ENCODE measurements at regions not wholly inside any gene's neighbourhood (a gene's known extent, or its start where the extent isn't known, plus 50 kb on each side); places are given as distances from the start of the nearest gene placed in this dataset.
"Not testable (repeated sequence)": the region's sequence is repeated elsewhere in the genome, so short reads cannot be mapped to it uniquely, and the experiment has no call there.

GRCh38 chr13:73833325-73834070 is 300.7 kb downstream of the KLF12 start:
- DNase-seq = no peak

- no peak for DNase-seq
These were observed 301.4 kb downstream of the KLF12 start for GRCh38 chr13:73832825-73833224.

DNA sequence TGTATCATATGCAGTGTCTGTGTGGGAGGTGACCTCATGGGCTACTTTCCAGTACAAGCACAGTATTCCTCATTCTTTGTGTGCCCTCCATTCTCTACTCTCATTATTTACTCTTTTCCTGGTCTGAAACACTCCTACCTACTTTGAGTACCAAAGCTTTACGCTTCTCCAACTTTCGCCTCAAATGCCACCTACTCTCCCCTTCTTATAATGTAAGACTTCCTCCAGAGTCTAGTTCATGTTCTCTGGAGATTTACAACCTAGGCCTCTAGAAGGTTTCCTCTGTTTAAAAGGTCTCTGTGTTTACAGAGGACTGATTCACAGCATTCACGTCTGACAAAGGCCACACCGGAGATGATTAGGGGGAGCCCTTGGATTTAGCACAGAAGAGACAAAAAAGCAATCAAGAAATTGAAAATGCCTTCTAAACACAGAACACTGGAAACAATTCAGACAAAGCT is 302.0 kb downstream of the KLF12 start:
- DNase-seq = no peak

- DNase-seq = no peak
These were observed 304.8 kb downstream of the KLF12 start for GRCh38 chr13:73829416-73829815.

DNA sequence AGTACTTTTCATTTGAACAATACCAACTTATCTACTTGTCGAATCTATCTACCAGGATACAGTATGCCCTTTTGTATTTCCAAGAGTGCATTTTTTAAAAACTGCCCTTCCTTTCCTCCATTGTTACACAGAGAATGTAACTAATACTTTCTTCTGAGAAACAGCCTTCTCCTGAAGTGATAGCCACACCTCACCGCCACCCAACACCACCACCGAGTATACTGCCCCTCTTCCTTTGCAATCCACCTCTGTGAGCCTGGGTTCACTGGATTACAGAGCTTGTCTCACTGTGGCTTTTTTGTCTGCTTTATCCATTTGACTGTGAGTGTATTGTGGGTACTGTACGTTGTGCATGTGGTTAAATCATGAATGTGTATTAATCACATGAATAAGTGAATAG is 305.4 kb downstream of the KLF12 start:
- DNase-seq = no peak

GRCh38 chr13:73827434-73827833 is 306.8 kb downstream of the KLF12 start:
- no peak for DNase-seq

DNA sequence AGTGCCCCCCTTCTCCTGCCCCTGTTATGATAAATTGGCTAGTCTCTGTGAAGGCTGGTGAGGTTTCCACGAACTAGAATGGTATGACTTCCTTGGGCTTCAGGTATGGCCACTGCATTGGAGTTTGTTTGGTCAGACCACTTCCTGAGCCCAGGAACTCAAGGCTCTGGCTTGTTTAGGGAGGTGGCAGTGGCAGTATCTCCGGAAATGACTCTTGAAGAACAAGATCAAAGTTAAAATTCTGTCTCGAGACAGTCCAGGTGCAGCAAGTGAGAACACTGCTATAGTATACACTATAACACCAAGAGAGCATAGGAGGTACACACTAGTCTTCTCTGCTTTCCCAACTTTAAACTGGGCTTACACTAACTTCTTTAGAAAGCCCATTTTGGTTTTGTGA is 309.1 kb downstream of the KLF12 start:
- DNase-seq = no peak

DNA sequence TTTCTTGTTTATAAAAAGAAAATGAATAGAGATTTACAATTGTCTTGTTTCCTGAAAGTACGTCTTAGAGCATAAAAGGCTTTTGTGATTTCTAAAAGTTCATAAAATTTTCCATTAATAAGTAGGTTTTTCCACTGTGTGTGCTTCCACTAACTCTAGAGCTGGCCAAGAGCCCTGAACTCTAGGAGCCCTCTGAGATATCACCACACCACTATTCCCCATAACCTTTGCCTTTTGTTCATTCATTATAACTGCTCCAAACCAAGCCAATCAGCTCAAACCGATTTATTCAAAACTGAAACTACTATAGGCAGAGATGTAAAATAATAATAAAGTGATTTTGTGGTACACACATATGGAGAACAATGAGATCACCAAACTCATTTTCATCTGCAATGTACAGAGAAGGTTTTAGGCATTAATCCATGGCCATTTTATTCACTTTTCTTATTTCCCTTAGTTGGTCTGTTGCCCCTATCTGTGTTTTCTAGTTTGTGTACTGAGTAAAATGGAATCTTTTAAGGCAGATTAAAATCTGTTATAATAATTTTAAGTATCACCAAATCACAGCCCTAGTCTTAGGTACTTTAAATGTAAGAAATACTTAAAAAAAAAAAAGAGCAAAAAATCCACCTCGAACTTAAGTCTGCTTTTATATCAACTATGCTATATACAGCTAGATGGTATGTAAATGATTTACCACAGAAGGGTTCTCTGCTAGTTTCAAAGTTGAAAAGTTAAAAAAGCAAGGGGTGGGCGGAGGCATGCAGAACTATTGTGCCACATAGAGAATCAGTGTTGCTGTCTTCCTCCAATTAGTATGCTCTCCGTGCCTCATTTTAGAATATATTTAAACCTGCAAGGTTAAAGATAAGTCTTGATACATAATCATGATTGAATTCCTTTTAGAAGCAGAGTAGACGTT is 311.3 kb downstream of the KLF12 start:
- no peak for DNase-seq

DNA sequence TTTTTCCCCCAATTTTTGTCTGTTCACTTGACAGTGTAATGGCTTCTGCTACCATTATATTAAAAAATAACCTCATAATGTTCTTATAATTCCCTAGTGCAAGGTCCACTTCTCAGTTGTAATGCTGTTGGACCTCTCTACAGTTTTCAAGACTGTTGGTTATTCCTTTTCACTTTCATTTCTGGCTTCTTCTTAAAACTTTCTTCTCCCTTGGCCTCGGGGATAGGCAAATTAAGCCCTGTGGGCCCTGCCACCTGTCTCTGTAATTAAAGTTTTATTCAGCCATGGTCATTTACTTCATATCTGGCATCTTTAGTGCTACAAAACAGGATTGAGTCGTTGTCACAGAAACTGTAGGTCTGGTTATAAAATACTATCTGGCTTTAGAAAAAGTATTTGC is 313.5 kb downstream of the KLF12 start:
- no peak for DNase-seq

DNA sequence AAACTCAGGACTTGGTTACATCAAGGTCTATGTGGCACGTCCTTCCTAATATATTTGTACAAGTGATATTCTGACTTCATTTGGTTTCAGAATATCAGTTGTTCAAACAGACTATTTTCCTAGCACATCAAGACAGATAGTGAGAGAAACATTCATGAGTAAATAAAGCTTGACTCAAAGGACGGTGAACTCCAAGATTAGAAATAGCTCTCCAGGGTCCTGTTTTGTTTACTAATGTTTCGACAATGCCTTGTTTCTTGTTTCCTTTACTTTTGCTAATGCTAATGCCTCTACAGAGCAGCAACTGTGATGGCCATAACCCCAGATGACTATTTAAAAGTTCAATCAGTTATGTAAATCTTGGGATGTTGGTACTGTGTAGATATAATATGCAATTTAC is 313.9 kb downstream of the KLF12 start:
- DNase-seq = no peak

- no peak for DNase-seq
These were observed 314.5 kb downstream of the KLF12 start for GRCh38 chr13:73819711-73820110.

DNA sequence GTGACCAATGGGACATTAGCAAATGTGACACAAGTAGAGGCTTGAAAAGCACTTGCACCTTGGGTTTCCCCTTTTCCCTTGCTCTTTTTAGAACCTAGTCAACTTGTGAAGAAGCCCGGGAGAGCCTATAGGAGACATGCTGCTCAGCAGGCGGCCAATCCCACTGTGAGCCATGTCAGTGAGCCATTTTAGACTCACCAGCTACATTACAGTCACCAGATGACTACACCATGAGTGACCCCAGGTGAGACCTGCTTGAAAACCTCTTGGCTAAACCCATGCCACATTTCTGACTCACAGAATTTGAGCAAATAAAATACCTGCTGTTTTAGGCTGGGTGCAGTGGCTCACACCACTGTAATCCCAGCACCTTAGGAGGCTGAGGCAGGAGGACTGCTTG is 317.5 kb downstream of the KLF12 start:
- DNase-seq = no peak

DNA sequence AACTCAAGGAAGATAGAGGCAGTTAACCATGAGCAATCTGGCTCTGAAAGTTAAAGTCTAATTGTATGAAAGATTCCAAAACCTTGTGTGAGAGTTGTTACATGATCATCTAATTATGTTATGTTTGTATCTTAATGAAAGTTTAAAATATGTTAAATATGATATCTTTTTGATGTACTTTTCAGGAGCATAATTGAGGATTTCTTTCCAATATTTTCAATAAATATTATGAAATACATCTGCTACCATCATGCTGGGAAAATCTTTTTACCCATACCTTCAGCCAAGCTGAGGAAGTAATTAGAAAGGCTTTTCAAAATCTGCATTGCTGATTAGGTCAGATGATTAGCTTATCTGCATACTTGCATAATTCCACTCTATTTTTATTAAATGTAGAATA is 318.4 kb downstream of the KLF12 start:
- no peak for DNase-seq

GRCh38 chr13:73810647-73811046 is 323.6 kb downstream of the KLF12 start:
- DNase-seq = no peak

DNA sequence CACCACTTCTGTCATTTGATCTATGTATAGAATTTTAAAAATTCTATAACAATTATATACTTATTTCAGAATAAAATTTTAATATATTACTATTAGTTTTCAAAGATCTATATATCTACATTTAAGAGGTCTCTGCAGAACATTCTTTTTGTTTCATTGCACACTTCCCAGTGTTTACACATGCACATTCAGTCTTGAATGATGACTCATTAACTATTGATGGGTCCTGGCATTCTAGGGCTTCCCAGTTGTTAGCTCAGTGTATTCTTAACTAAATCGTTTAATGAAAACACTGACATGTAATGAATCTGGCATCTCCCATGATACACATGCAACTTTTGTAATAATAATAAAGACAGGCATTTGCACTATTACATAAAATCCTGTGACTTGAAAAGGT is 324.6 kb downstream of the KLF12 start:
- DNase-seq = no peak

DNA sequence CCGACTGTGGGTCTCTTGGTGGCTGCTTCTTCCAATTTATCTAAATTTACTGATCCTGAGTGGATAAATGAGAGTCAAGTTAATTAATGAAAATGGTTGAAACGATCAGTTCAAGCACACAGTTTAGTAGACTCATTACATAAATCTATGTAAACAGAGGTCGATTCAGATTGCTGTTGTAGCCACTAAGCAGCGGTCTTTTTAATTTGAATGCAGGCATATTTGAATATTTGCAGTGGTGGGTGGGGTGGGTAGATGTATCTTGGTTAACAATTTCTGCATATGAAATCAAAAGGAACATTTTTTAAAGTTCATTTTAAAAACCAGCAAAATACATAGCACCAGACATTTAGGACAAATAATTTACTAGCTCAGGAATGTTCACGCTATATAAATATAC is 325.9 kb downstream of the KLF12 start:
- DNase-seq = no peak

DNA sequence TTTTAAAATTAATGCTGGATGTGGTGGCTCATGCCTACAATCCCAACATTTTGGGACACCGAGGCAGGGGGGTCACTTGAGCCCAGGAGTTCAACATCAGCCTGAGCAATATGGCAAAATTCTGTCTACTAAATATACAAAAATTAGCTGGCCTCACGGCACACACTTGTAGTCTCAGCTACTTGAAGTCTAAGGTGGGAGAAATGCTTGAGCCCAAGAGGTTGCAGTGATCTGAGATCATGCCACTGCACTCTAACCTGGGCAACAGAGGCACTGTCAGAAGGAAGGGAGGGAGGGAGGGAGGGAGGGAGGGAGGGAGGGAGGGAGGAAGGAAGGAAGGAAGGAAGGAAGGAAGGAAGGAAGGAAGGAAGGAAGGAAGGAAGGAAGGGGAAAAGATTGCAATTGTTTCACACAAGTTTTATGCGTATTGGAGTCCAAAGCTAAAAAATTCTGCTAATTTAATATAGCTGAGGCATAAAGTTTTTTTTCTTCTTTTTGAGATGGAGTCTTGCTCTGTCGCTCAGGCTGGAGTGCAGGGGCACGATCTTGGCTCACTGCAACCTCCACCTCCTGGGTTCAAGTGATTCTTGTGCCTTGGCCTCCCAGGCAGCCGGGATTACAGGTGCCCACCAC is 328.8 kb downstream of the KLF12 start:
- DNase-seq = not testable (repeated sequence)

DNA sequence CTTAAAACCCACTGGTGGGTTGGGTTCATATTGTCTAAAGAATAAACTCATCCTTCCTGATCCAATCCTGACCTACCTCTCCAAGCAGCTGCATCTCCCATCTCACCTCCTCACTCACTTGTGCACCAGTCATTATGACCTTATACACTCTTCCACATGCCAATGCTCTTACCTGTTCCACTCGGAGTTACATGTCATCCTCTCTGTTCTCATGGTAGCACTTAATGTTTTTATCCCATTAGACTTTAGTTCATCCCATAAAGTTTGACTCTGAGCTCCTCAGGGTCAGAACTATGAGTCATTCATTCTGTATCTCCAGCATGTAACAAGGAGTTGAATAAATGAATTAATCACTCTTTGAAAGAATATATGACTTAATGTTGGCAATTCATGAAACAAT is 330.2 kb downstream of the KLF12 start:
- DNase-seq = no peak

- no peak for DNase-seq
These were observed 334.2 kb downstream of the KLF12 start for GRCh38 chr13:73800011-73800410.

DNA sequence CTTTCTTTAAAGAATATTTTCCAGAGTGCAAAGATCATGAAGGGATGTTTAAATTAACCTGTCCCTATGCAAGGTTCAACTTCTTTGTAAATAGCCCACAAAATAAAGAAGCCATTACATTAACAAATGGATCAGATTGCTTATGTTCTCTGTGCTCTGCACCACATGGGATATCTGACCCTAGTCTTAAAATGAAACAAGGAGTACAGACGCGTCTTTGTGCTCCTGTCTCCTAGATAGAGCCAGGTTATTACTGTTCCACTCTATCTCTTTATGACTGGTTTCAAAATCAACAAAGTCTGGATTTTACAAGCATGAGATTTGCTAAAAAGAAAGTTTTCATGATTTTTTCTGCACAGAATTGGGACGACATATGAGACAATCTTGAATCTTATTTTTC is 339.4 kb downstream of the KLF12 start:
- DNase-seq = no peak

DNA sequence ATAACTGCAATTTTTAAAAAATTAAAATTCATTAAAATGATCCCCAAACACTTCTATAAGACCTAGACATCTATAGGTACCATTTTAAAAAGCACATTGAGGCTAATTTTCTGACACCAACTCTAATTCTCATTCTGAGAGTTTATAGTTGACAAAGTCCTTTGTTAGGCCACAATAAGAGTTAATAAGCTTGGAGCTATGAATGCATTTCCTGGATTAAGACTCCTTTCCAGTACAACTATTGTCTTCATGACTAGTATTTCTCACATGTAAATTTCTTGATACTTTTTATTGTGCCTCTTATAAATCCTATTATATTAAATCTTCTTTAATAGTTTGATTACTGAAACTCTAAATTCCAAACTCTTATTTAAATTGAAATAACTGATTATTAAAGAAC is 340.8 kb downstream of the KLF12 start:
- no peak for DNase-seq

- no peak for DNase-seq
These were observed 341.4 kb downstream of the KLF12 start for GRCh38 chr13:73792796-73793195.
